HS-5 (cell line): ENCODE measurements at regions not wholly inside any gene's neighbourhood (a gene's known extent, or its start where the extent isn't known, plus 50 kb on each side); places are given as distances from the start of the nearest gene placed in this dataset.
"Not testable (repeated sequence)": the region's sequence is repeated elsewhere in the genome, so short reads cannot be mapped to it uniquely, and the experiment has no call there.

ENCODE experiments used
- DNase-seq: peaks from one replicate; pipeline ENCODE4 v3.0.0-alpha.2; 2012; ENCODE audit warnings: low read depth

DNA sequence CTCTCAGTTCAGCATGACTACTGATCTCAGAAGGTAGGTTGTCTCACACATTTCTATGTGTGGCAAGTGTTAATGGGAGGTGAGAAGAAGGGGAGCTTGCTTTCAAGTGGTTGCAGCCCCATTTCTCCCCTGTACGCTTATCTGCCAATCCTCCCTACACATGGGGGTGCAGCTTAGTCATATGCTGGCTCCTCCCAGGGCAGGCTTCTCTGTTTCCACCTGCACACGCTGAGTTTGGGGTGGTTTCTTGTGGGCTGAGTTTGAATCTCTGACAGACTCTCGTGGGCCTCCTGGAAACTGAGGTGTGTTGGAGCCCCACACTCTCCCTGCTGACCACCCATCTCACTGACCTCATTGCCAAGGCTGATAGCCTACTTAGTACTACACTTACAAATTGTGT lies 435.8 kb upstream of the MTPN start:
- no peak for DNase-seq

DNA sequence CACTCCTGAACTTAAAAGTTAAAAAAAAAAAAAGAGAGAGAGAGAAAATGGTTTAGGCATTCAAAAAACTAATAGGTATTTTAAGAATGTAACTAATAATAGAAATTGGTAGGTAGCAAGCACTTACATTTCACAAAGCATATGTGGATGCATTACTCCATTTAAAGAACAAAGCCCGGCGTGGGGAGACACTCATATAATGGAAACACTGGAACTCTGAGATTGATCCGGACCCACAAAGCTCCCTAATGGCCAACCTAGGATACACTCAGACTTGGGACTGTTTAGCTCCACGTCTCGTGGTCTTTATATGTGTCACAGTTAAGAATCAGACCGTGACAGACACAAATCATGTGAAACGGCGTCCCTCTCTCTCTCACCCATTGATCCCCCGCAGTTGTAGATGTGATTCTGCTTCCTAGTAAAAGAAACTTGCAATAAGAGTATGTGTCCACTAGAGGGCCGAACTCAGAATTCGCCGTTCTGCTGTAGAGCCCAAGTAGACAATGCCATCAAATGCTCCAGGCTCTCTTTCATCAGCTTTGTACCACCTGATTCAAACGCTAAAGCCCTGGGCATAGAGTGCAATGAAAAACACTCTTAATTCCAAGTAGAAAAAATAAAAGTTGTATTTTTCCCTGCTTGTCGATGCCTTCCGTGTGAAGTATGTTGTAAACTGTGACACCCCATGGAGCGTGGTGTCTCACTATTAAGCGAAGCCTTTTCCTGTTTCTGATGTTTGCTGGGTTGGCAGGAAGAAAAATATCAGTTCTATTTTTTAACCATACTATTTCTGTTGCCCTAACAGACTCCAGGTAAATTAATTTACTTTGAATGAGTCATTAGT lies 429.0 kb upstream of the MTPN start:
- peak; percentile 15 for DNase-seq

DNA sequence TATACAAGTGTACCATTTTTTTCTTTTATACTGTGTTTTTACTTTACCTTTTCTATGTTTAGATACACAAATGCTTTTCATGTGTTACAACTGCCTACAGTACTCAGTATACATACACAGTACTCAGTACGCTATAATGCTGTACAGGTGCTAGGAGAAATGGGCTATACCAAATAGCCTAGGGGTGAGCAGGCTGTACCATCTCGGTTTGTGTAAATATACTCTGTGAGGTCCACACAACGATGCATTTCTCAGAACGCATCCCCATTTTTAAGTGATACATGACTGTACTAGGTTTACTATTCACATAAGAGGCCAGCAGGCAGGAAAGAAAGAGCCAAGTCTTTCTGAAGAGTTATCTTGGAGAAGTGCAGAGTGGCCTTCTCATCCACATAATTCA lies 426.4 kb upstream of the MTPN start:
- no peak for DNase-seq

DNA sequence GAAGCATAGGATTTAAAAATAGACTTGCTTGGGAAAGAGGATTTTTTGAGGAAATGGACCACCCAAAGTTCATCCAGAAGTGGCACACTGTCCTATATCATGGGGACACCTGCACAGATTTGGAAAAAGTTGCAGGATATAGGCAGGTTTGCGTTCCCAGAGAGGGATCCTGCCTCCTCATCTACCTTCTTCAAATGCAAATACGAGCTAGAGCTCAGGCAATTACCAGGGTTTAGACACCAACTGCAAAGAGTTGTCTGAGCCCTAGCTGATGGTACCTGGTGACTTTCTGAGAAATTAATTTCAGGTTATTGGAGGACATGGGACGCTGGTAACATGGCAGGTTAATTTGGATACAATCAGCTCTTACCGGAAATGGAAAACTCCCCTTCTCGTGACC lies 423.7 kb upstream of the MTPN start:
- no peak for DNase-seq

DNA sequence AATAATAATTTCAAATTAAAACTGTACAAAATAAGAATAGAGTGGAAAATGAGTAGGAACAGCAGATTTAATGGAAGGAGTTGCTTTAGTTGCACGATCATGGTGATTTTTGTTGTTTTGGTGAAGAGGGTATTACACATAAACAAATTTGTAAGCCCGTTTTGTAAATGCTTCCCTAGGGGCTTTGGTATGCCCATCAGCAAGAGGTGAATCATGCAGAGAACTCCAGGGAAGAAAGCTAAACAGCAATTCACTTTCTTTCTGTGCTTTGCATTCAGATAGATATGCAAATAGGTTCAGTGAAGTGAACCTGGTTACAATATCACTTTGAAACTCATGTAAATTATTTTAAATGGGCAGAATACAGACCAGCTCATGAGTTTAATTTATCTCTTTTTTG lies 422.2 kb upstream of the MTPN start:
- DNase-seq, result no peak

DNA sequence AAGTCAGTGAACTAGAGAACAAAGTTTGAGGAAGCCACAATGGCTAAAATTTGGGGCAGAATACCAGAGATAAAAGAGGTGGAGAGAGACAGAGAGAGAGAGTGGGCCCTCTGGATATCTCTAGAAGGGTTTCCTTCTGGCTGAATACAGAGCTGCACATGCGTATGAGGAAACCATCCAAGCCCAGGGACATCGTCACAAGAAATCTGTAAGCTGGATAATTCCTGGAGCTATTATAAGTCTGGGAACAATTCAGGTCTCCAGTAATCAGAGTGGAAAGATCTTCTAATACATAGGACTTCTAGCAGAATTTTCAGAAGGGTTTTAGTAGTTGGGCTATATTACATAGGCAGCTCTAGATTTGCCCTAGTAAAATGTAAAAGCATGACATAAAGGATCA lies 415.7 kb upstream of the MTPN start:
- no peak for DNase-seq

DNA sequence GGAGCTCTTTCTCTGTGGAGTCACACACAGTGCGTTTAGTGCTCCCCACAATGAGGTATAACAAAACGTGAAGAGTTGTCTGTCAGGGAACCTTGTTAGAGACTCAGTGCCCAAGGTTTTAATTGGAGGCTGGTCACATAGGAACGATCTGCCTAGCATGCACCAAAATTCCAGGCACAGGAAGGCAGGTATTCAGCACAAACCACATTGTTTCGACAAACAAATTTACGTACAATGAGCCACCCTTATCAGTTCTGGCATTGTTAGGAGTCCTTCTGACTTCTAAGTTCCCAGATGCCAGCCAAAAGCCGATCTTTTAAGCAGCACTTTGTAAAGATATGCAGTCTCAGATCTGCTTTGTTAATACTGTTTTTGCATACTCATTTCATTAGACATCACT lies 414.2 kb upstream of the MTPN start:
- DNase-seq, result no peak

DNA sequence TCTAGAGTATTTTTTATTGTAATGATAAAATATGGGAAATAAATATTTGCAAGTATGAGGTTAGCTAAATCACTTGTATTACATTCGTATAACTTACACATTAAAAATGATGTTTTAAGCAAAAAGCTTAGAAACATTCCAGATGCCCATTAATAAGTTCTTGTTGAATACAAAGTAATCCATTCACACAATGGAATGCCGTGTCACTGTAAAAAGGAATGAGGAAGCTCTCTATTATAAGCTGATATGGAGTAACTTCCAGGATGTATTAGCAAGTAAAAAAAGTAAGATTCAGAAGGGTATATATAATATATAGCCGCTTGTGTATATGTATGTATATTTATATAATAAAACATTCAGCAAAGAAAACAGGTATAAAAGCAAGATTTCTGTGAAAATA lies 412.8 kb upstream of the MTPN start:
- DNase-seq, result no peak

DNA sequence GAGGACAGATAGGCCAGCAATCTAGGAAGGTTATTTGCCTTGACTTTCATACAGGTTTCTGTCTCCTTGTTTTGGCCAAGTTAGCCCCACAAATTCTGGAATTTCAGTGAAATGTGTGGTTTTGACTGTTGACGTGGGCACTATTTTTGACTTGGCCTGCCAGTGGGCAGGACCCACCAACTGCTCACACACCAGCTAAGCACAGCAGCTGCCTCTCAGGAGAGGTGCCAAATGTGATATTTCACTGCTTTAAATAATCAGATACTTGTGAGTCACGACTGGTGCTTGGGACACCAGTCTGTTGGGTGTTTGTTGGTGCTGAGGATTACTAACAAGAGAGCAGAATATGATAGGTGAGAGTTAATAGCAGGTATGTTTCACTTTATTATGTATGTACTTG lies 409.7 kb upstream of the MTPN start:
- DNase-seq, result no peak

DNA sequence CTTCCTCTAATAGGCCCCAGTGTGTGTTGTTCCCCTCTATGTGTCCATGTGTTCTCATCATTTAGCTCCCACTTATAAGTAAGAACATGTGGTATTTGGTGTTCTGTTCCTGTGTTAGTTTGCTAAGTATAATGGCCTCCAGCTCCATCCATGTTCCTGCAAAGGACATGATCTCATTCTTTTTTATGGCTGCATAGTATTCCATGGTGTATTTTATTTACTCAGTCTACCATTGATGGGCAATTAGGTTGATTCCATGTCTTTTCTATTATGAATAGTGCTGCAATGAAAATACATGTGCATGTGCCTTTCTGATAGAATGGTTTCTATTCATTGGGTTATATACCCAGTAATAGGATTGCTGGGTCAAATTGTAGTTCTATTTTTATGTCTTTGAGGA lies 394.2 kb upstream of the MTPN start:
- not testable (repeated sequence) for DNase-seq

DNA sequence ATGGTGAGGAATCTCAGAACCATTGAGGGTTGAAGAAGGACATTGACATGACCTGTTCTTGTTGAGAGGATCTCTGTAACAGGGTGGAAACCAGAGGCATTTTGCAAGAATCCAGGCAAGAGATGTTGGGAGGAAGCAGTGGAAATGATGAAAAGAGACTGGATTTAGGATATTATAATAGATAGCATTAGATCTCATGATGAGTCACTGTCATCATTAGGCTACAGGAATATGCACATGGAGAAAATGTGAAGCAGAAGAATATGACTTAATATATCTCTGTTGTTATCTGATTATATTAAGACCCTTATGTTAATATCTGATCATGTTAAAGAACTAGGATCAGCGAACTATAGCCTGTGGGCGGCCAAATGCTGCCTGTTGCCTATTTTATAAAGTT lies 393.0 kb upstream of the MTPN start:
- DNase-seq, result no peak

DNA sequence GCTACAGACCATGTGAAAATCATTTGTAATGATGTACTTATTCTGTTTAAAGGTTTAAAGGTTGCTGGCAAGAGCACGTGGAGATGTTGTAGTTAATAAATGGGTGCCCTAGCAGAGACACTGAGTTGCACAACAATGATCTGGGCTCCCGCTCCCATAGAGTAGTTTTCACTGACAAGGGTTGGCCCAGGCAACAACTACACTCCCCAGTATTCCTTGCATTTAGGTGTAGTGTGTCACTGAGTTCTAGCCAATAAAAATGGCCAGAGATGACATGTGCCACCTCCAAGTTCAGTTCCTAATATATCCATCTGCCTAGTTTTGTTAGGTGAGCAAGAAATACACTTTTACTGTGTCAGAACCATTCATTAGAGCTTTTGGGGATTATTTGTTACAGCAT lies 392.1 kb upstream of the MTPN start:
- no peak for DNase-seq

DNA sequence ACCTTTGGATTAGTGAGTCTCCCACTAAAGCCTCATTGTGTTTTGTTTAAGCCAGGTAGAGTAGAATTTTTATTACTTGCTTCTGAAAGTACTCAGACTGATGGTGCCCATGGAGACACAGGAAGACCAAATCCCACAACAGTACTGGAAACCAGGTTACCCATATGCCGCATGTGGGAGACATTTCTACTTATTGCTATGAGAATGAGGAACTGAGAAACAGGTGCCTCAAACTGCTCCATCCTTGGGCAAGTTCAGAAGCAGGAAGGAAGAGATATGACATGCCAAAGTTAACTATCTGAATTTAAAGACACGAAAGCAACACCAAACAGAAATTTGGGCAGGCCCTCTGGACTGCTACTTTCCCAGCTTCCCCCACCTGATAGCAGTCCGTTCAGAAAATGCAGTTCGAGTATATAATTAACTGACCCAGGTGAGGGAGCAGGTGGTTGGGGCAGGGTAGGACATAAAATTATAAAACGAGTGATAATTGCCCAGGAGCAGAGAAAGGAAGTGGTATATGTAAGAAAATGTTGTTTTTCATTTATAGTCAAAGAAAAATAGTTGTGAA lies 382.3 kb upstream of the MTPN start:
- no peak for DNase-seq

DNA sequence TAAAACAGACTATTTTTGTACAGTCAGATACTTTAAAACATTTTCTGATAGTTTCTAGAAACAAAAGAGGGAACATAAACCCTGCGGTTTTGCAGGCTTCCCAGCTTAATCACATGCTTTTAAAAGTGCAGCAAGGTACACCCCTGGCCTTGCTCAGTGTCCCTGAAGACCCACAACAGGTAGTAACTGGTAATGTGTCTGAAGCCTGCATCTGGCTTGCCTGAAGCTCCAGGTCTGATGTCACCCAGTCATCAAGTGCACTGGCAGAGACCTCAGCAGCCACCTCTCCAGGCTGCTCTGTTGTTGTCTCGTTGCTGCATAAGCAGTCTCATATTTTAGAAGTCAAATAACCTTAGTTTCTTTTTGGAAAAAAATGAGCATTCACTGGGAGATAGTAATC lies 376.1 kb upstream of the MTPN start:
- no peak for DNase-seq

DNA sequence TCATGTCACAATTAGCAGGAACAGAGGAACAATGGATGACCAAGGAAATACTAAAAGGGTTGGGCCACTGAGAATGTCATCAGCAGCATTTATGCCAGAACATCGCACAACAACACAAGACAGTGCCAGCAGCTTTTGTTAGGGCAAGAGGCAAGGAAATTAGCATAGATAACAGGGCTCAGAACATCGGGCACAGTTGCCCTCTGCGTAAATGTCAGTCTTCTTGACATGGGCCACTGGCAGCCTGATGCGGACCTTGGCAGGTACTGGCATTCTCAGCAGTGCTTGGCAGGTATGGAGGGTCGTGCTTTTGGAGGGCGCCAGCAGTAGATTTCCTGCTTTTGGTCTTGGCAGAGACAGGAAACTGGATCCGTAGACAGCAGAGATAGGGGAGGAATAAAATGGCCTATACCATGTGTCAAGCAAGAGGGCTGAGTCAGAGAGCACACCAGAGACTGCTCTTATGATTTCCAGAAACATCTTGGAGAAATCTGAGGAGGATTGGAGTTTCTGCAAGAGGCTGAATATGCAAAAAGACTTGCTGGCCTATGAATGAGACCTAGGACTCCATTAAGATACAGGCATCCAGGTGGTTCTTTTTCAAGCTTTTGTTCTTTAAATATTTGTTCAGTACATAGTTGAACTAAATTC lies 371.5 kb upstream of the MTPN start:
- DNase-seq, result no peak

DNA sequence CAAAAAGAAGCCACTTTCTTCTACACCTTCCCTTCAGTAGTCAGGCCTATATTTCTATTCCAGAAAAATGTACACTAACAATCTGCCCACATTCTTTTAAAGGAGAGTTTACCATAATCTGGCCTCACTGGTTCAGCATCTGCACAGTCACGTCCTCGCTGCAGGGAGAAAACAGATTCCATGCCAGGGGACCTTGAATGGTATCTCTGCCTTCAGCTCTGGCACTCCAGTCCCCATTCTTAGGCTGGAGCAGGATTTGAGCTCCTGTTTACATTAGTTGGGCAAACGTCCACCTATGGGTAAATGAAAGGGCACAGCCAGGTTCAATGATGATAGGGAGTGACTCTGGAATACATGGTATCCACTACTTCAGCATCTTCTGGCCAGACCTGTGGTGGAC lies 371.0 kb upstream of the MTPN start:
- DNase-seq, result no peak

DNA sequence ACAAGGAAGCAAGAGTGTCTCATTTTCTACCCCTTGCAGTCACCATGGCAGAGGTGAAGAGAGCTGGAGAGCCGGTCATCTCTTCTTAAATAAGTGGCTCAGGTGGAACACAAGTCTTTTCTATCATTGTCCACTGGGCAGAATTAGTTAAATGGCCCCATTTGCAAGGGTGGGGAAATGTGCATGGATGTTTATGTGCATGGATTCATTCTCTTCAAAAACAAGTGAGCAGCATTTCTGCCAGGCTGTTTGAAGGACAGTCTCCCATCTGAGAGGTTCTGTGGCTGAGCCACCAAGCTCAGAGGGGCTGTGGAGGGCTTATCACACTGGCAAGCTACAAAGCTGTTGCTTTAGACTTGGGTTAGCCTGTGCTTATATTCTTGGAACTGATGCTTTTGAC lies 370.3 kb upstream of the MTPN start:
- DNase-seq, result no peak

DNA sequence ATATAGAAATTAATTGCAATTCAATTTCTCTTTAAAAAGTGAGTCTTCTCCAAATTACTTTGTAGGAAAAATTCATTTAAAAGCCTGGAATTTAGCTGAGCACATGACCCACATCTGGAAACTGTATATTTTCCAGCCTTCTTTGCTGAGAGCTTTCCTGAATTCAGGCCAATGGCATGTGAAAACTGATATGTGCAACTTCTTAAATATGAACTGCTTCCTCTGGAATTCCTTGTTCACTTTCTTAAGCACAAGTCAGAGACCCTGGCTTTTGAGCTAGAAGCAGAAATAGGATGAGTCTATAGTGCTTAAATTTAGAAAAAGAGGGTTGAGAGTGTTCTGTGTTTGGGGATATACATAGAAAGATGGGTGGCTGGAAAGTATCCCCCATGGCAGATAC lies 365.1 kb upstream of the MTPN start:
- peak; percentile 29 for DNase-seq

DNA sequence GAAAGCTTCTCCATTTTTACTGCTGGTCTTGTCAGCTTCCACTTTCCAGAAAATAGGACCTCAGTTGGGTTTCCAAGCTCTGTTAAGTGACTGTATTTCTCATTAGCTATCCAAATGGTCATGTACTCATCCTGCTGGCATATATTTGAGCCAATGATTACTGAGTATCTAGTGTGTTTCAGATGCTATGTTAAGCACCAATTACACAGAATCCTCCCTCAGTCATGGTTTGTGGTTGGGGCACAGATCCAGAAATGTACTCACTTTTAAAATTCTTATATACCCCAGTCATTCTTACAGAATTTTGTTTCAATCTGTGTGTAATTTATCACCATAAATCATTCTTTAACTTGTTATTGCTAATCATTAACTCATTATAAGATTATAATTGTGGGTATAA lies 362.3 kb upstream of the MTPN start:
- DNase-seq, result peak; percentile 49

DNA sequence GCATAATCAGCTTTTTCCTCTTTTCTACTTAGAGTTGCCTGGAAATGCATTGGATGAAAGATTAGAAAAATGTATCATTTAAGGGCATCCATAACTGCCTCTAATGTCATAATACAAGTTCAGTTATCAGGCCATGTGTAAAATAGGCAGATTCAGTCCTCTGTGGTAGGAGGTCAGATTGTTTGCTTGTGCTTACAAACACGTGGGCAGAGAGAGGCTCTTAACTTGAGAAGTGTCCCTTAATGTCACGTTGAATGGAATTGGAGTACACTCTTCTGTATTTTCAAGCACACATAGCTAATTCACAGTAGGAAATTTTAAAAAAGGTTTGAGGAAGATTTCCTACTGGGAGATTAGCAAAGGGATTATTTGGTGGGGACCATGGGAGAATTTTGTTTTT lies 359.8 kb upstream of the MTPN start:
- DNase-seq, result no peak

DNA sequence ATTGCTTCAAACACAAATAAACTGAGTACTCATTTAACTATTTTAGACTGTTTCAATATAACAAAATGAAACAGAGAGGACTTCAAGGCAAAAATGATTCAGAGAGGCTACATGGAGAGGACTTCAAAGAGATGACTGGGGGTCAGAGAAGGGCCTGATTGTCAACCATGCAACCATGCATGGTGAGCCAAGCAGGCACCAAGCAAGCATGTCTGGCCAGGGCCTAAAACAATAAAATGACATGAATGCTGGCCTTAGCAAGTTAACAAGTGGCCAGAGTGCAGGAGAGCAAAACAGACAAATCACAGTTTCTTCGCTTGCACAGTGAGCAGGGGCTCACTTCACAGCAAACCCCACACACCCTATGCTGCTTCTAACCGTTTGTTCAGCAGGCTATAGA lies 356.5 kb upstream of the MTPN start:
- no peak for DNase-seq

DNA sequence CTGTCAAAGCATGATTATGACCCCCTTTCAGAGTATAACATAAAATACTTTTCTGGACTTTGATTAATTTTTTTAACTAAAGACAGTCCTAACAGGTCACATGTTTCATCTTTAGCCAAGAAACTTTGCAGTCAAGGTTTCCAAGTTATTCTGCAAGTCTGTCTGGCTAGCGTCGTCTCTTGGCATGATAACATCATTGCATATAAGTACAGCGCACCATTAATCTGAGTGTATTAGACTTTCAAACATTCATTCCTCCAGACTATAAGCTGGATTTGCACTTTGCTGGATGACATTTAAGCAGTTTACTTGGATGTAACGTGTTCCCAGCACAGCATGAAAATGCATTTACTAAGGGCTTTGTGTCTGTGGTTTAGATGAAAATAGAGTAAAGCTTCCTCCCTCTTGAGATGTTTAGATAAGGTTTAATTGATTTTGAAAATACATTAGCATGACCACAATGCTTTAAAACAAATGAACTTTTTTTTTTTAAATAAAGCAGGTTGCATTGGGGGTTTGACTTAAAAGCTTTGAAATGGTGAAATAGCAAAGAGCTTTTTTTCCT lies 349.0 kb upstream of the MTPN start:
- DNase-seq, result no peak

DNA sequence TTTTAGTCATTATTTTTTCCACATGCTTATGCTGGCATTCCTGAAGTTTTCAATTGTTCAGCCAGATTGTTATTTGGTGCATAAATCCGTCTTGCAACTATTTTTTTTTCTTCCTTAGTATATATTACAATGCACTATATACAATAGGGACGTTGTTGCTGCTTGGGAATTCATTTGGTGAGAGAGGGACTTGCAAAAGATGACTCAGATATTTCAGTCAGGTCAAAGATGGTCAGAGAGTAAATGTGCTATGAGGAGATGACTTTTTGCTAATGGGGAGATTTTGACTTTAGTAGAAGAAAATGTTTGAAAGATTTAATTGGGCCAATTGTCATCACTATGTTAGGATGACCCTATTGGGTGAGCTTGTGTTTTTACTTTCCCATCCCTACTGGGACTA lies 348.4 kb upstream of the MTPN start:
- no peak for DNase-seq
